IMR-90 (cell line): ENCODE measurements at regions not wholly inside any gene's neighbourhood (a gene's known extent, or its start where the extent isn't known, plus 50 kb on each side); places are given as distances from the start of the nearest gene placed in this dataset.

Experiments used
- CEBPB ChIP-seq: IDR thresholded peaks from 2 replicates; pipeline ENCODE4 v1.6.1; 2012; ENCODE audit warnings: low read depth, low read length, improper control_type of control experiment
- TF ChIP-seq, protein P1 (sequence below): conservative IDR thresholded peaks from 2 replicates; pipeline ENCODE4 v1.5.1; 2012; ENCODE audit warnings: mild to moderate bottlenecking, low read depth, low read length, improper control_type of control experiment

DNA sequence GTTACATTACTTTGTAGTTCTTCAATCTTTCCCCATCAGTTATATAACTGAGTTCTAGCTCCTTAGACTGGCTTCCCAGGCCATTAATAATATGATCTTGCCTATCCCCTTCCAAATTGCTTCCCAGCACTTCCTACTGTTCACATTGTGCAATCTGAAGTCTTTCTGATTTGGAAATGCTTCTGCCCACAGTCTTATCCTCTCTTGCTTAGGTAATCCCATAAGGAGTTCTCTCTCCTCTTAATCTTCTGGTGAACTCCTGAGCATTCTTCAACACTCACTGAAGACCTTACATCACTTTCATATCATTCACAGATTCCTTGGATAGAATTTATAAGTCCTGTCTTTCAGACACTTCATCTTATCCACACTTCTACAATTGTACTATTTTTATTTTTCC is 132.7 kb upstream of the TTC29 start:
- TF ChIP-seq, protein P1, sequence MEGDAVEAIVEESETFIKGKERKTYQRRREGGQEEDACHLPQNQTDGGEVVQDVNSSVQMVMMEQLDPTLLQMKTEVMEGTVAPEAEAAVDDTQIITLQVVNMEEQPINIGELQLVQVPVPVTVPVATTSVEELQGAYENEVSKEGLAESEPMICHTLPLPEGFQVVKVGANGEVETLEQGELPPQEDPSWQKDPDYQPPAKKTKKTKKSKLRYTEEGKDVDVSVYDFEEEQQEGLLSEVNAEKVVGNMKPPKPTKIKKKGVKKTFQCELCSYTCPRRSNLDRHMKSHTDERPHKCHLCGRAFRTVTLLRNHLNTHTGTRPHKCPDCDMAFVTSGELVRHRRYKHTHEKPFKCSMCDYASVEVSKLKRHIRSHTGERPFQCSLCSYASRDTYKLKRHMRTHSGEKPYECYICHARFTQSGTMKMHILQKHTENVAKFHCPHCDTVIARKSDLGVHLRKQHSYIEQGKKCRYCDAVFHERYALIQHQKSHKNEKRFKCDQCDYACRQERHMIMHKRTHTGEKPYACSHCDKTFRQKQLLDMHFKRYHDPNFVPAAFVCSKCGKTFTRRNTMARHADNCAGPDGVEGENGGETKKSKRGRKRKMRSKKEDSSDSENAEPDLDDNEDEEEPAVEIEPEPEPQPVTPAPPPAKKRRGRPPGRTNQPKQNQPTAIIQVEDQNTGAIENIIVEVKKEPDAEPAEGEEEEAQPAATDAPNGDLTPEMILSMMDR = no peak
- TF ChIP-seq CEBPB = no peak
